ENCODE measurements at regions not wholly inside any gene's neighbourhood (a gene's known extent, or its start where the extent isn't known, plus 50 kb on each side); places are given as distances from the start of the nearest gene placed in this dataset.
"Not testable (repeated sequence)": the region's sequence is repeated elsewhere in the genome, so short reads cannot be mapped to it uniquely, and the experiment has no call there.

DNA sequence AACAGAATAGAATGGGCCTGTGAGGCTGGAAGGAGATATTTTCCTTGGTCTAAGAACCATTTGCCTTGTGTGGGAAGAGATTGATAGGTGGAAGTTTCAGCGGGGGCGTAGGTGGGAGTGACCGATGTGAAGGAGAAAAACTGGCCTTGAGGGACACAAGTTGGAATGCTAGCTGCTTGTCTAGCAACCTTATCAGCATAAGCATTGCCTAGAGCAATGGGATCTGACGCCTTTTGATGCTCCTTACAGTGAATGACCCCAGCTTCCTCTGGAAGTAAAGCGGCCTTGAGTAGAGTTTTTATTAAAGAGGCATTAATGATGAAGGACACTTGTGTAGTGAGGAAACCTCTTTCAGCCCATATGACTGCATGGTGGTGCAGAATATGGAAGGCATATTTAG is 843.8 kb upstream of the ANO3 start:
- not testable (repeated sequence) for H3K9me3 Mint-ChIP-seq; ATAC-seq; H3K4me3 Mint-ChIP-seq; H3K4me1 Mint-ChIP-seq (ENCODE audit: low read depth); H3K27me3 Mint-ChIP-seq (ENCODE audit: low read depth); DNase-seq; H3K36me3 Mint-ChIP-seq (ENCODE audit: insufficient read depth)

DNA sequence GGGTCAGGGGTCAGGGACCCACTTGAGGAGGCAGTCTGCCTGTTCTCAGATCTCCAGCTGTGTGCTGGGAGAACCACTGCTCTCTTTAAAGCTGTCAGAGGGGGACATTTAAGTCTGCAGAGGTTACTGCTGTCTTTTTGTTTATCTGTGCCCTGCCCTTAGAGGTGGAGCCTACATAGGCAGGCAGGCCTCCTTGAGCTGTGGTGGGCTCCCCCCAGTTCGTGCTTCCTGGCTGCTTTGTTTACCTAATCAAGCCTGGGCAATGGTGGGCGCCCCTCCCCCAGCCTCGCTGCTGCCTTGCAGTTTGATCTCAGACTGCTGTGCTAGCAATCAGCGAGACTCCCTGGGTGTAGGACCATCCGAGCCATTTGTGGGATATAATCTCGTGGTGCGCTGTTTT is 830.5 kb upstream of the ANO3 start:
- H3K4me1 Mint-ChIP-seq (ENCODE audit: low read depth); H3K27me3 Mint-ChIP-seq (ENCODE audit: low read depth); ATAC-seq; H3K36me3 Mint-ChIP-seq (ENCODE audit: insufficient read depth); H3K4me3 Mint-ChIP-seq; DNase-seq: not testable (repeated sequence)
- H3K9me3 Mint-ChIP-seq: peaks cover 16% of the 10 kb centered on the region

DNA sequence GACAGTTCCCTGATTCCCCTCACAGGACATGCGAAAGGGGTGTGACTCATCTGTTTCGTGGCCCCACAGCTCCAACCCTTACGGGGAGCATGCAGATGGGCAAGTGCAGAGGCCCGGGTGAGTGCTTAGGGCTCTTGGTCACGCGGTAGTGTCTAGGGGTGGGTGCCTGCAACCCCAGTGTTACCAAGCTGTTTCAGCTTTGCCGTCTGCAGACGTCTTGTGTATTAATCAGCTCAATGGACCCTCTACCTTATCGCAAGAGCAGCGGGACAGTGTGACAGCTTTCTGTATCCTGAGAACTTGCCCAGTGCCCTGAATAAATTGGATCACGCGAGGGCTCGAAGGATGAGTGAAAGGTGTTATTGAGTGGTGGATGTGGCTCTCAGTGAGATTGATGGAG is 816.4 kb upstream of the ANO3 start:
- H3K4me1 Mint-ChIP-seq (ENCODE audit: low read depth): no peaks in the 10 kb centered on the region
- H3K36me3 Mint-ChIP-seq (ENCODE audit: insufficient read depth): no peaks in the 10 kb centered on the region
- DNase-seq (no peak), ATAC-seq (no peak)
- peaks cover 21% of the 10 kb centered on the region for H3K9me3 Mint-ChIP-seq
- H3K4me3 Mint-ChIP-seq: no peak overlapping the region
- no peaks in the 10 kb centered on the region for H3K27me3 Mint-ChIP-seq (ENCODE audit: low read depth)

DNA sequence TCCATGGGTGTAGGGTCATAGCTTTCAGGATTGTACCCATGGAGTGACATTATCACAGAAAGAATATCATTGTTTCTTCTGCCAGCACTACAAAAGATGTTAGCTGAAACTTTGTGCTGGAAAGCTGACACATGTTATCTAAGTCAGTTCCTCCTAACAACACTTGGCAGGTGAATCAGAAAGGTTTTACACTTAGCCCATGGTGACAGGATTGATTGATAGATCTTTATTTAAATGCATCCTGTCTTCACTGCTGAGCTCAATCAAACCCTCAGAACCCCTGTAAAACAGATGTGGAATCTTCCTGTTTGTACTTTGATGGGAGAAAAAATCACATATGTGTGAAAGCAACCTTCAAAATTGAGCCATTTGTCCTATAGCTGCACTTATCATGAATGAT is 811.5 kb upstream of the ANO3 start:
- Mint-ChIP-seq H3K4me3 (no peak overlapping the region), H3K36me3 (ENCODE audit: insufficient read depth) (no peaks in the 10 kb centered on the region), H3K9me3 (peaks cover 15% of the 10 kb centered on the region), H3K4me1 (ENCODE audit: low read depth) (no peaks in the 10 kb centered on the region), H3K27me3 (ENCODE audit: low read depth) (no peaks in the 10 kb centered on the region)
- DNase-seq (no peak), ATAC-seq (no peak)

DNA sequence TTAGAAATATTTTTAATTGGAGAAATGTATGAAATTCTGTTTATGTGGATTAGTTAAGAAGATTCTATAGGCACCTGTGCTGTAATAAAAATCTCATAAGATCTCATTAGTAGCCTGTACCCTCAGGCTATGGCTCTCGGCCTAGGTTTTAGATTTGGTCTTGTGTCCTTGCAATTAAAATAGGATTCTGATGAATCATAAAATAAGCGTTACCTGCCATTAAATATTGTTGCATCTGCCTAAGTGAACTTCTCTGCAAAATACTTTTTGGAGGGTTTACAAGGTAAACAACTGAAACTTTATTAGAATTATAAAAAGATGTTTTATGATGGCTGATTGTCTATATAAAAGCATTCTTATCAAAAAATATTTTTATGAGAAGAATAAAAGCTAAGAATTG is 804.1 kb upstream of the ANO3 start:
- Mint-ChIP-seq H3K9me3 (peaks cover 2% of the 10 kb centered on the region), H3K4me1 (ENCODE audit: low read depth) (no peaks in the 10 kb centered on the region), H3K4me3 (no peak overlapping the region), H3K36me3 (ENCODE audit: insufficient read depth) (no peaks in the 10 kb centered on the region), H3K27me3 (ENCODE audit: low read depth) (no peaks in the 10 kb centered on the region)
- DNase-seq (no peak), ATAC-seq (no peak)

DNA sequence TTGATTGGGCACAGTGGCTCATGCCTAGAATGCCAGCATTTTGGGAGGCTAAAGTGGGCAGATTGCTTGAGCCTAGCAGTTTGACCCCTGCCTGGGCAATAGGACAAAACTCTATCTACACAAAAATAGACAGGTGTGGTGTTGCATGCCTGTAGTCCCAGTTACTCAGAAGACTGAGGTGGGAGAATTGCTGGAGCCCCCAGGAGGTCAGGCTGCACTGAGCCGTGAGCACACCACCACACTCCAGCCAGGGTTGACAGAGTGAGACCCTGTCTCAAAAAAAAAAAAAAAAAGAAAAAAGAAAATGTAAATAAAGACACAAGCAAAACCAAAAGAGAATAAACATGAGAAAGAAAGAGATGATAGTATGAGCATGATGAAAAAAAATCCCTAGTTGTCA is 802.4 kb upstream of the ANO3 start:
- no peak overlapping the region for H3K4me3 Mint-ChIP-seq
- no peaks in the 10 kb centered on the region for H3K4me1 Mint-ChIP-seq (ENCODE audit: low read depth)
- no peaks in the 10 kb centered on the region for H3K36me3 Mint-ChIP-seq (ENCODE audit: insufficient read depth)
- ATAC-seq (no peak), DNase-seq (no peak)
- no peaks in the 10 kb centered on the region for H3K27me3 Mint-ChIP-seq (ENCODE audit: low read depth)
- peaks cover 9% of the 10 kb centered on the region for H3K9me3 Mint-ChIP-seq

DNA sequence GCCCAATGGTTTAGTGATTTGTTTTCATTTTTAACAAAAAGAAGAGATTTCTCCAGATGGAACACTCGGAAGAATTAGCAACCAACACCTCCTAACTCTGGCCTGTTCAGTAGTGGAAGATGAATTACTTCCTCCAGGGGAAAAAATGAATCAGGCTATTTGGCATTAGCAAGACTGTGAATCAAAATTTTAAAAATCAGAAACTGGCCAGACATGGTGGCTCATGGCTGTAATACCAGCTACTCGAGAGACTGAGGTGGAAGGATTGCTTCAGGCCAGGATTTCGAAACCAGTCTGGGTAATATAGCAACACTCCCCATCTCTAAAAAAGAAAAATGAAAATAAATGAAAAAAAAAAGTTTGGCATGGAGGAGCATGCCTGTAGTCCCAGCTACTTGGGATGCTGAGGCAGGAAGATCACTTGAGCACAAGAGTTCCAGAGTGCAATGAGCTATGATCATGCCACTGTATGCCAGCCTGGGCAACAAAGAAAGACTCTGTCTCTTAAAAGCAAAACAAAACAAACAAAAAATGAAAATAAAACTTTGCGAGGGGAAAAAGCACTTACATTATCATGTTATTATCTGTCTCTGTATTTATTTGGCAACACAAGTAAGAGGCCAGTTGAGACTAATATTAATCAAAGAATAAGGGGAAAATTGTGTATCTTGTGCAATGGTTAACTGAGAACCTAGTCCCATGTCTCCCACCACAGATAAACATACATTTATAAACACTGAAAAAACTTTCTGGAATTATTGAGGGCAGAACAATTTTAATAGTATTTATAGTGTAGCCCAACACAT is 796.3 kb upstream of the ANO3 start:
- no peak overlapping the region for H3K4me3 Mint-ChIP-seq
- no peaks in the 10 kb centered on the region for H3K27me3 Mint-ChIP-seq (ENCODE audit: low read depth)
- H3K9me3 Mint-ChIP-seq: peaks cover 25% of the 10 kb centered on the region
- no peaks in the 10 kb centered on the region for H3K4me1 Mint-ChIP-seq (ENCODE audit: low read depth)
- no peaks in the 10 kb centered on the region for H3K36me3 Mint-ChIP-seq (ENCODE audit: insufficient read depth)
- DNase-seq (no peak), ATAC-seq (no peak)

DNA sequence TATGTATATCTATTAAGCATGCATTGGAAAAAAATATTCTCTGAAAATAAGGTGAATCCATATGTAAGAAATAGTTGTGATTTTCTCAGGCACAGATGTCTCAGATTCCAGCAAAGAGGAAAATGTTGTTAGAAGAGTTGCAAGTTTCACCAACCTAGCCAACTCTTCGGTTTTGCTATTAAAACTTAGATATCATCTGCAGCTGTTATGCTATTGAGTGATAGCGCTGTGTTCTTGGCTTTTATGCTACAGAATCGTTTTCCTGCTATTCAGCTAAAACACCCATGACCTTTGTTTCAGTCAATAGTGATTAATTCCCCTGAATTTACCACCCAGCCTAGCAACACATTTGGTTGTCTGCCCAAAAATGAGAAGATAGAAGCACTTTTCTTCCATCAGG is 795.6 kb upstream of the ANO3 start:
- no peak for DNase-seq
- no peaks in the 10 kb centered on the region for H3K27me3 Mint-ChIP-seq (ENCODE audit: low read depth)
- ATAC-seq: no peak
- H3K4me1 Mint-ChIP-seq (ENCODE audit: low read depth): no peaks in the 10 kb centered on the region
- H3K9me3 Mint-ChIP-seq: peaks cover 25% of the 10 kb centered on the region
- no peak overlapping the region for H3K4me3 Mint-ChIP-seq
- H3K36me3 Mint-ChIP-seq (ENCODE audit: insufficient read depth): no peaks in the 10 kb centered on the region

DNA sequence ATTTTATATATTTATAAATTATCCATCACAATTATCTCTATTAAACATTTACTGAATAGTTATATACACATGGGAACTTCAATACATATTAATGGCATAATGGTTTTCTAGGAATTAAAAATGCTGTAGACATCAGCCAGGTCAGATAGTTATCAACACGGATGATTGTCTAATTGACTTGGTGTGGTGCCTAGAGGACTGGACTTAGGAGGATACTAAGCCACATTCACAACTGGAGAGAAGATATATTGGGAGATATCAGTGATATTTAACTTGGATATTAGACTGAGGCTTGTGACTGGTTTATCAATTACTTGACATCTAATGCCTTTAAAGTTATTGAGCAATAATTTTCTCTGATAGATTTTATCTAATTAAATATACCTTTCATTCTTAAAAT is 794.5 kb upstream of the ANO3 start:
- no peaks in the 10 kb centered on the region for H3K36me3 Mint-ChIP-seq (ENCODE audit: insufficient read depth)
- H3K4me3 Mint-ChIP-seq: no peak overlapping the region
- ATAC-seq (no peak), DNase-seq (no peak)
- no peaks in the 10 kb centered on the region for H3K4me1 Mint-ChIP-seq (ENCODE audit: low read depth)
- H3K27me3 Mint-ChIP-seq (ENCODE audit: low read depth): no peaks in the 10 kb centered on the region
- peaks cover 25% of the 10 kb centered on the region for H3K9me3 Mint-ChIP-seq

DNA sequence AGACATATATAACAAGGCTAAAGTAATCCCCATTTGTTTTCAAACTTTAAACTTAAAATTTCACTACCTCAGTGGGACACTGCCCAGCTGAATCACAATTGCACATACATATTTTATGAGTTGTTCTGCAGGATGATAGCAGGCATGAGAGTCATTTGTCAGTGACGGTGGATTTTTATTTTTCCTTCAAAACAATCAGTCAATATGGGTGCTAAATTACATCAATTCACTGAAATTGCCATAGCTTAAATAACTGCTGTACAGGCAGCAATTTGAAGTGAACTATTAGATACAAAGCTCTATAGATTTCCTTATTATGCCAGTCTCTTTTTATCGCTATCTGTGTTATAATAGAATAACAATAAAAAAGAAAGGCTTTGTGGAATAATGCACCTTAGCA is 784.6 kb upstream of the ANO3 start:
- no peak for DNase-seq
- Mint-ChIP-seq H3K4me3 (no peak overlapping the region), H3K9me3 (peaks cover 8% of the 10 kb centered on the region), H3K4me1 (ENCODE audit: low read depth) (no peaks in the 10 kb centered on the region), H3K27me3 (ENCODE audit: low read depth) (no peaks in the 10 kb centered on the region), H3K36me3 (ENCODE audit: insufficient read depth) (no peaks in the 10 kb centered on the region)
- no peak for ATAC-seq

DNA sequence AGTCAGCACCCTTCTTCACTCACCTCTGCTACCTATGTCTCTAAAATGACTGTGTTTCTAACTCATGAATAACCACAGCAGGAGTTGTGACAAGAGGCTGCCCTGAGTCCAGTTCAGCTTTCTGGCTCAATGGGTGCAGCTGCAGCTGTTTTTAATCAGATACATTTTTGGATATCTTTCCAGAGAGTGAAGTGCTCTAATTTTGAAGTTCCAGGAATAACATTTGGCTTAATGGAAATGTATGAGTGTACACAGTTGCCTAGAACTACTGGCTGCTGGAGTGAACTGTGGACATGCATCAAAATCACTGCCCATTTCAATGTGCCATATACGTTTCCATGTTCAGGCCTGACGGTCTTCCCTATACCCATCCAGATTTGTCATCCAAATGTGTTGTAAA is 769.5 kb upstream of the ANO3 start:
- Mint-ChIP-seq H3K4me1 (ENCODE audit: low read depth) (no peaks in the 10 kb centered on the region), H3K9me3 (peaks cover 14% of the 10 kb centered on the region), H3K36me3 (ENCODE audit: insufficient read depth) (no peaks in the 10 kb centered on the region), H3K27me3 (ENCODE audit: low read depth) (no peaks in the 10 kb centered on the region), H3K4me3 (no peak overlapping the region)
- DNase-seq (no peak), ATAC-seq (no peak)

DNA sequence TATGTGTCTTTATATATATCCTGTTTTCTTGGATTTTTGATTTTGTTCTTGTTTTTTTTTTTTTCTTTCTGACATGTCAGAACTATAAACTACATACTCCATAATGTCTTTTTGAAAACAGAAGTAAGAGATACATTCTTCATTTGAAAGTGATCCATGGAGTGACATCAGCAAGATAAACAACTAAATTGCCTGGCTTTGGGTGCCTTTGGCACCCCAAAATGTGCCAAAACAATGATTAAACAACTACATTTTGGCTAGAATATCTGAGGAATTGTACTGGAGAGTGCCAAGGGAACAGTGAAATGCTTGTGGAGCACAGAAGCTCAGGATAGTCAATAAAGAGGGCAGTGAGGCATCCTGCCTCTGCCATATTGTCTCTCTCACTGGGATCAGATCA is 766.1 kb upstream of the ANO3 start:
- Mint-ChIP-seq H3K4me1 (ENCODE audit: low read depth) (no peaks in the 10 kb centered on the region), H3K36me3 (ENCODE audit: insufficient read depth) (no peaks in the 10 kb centered on the region), H3K4me3 (no peak overlapping the region), H3K9me3 (peaks cover 21% of the 10 kb centered on the region), H3K27me3 (ENCODE audit: low read depth) (no peaks in the 10 kb centered on the region)
- DNase-seq: no peak
- no peak for ATAC-seq

DNA sequence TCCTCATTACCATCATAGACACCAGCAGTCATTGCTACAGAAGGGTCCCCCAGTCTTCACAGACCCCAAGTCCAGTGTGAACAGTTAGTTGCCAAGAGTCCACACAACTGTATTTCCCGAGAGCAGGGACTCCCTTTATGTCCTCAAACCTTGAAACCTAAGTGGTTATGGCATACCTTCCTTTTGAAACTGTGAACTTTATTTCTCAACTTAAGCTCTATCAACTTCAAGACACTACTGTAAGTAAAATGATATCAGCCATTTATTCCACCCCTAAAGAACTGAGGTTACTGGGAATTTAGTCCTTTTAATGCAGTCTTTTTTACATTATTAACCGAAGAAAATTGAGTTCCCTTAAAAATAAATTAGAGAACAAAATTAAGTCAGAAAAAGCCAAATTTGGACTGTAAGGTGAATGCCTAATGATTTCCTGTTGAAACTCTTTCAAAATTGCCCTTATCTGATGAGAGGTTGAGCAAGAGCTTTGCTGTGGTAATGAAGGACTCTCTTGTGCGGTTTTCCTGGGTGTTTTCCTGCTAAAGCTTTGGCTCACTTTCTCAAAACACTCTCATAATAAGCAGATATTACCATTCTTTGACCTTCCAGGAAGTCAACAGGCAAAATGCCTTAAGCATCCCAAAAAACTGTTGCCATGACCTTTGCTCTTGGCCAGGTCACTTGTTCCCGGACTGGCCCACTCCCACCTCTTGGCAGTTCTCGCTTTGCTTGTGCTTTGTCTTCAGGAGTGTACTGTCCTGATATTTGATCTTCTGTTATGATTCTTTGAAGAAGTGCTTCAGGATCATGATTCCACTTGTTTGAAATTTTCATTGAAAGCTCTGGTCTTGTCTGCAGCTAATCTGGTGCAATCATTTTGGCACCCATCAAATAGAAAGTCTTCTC is 765.4 kb upstream of the ANO3 start:
- no peak overlapping the region for H3K4me3 Mint-ChIP-seq
- DNase-seq (no peak), ATAC-seq (no peak)

DNA sequence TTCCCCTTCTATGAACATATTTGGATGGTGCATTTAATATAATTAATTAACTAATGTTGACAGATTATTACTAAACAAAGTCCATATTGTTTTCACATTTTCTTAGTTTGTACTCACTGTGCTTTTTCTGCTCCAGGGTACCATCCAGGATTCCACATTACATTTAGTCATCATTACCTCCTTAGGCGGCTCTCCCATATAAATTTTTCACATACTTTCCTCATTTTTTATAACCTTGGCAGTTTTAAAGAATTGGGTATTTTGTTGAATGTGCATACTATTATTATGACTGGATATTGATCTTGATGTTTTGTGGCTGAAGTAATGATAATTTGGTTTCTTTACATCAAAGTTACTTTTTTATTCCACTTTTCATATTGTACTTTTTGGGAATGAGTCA is 755.6 kb upstream of the ANO3 start:
- no peak for DNase-seq
- H3K4me1 Mint-ChIP-seq (ENCODE audit: low read depth): no peaks in the 10 kb centered on the region
- H3K36me3 Mint-ChIP-seq (ENCODE audit: insufficient read depth): no peaks in the 10 kb centered on the region
- no peak overlapping the region for H3K4me3 Mint-ChIP-seq
- ATAC-seq: no peak
- no peaks in the 10 kb centered on the region for H3K27me3 Mint-ChIP-seq (ENCODE audit: low read depth)
- H3K9me3 Mint-ChIP-seq: peaks cover 25% of the 10 kb centered on the region

More for the DNA sequence above, 765.4 kb upstream of the ANO3 start:
- peaks cover 23% of the 10 kb centered on the region for H3K9me3 Mint-ChIP-seq
- H3K27me3 Mint-ChIP-seq (ENCODE audit: low read depth): no peaks in the 10 kb centered on the region
- H3K36me3 Mint-ChIP-seq (ENCODE audit: insufficient read depth): no peaks in the 10 kb centered on the region
- H3K4me1 Mint-ChIP-seq (ENCODE audit: low read depth): no peaks in the 10 kb centered on the region

DNA sequence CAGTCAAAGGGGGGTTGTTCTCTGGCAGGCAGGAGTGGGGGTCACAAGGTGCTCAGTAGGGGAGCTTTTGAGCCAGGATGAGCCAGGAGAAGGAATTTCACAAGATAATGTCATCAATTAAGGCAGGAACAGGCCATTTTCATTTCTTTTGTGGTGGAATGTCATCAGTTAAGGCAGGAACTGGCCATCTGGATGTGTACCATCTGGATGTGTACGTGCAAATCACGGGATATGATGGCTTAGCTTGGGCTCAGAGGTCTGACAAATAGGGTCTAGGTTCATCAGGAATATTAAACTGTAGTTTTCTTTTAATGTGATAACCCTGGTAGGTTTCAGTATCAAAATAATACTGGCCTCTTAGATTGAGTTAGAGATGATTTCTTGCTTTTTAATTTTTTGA is 752.4 kb upstream of the ANO3 start:
- not testable (repeated sequence) for H3K4me1 Mint-ChIP-seq (ENCODE audit: low read depth); H3K36me3 Mint-ChIP-seq (ENCODE audit: insufficient read depth); H3K27me3 Mint-ChIP-seq (ENCODE audit: low read depth); DNase-seq; ATAC-seq; H3K4me3 Mint-ChIP-seq
- H3K9me3 Mint-ChIP-seq: peaks cover 21% of the 10 kb centered on the region
